ENCODE measurements at regions not wholly inside any gene's neighbourhood (a gene's known extent, or its start where the extent isn't known, plus 50 kb on each side); places are given as distances from the start of the nearest gene placed in this dataset.
"Not testable (repeated sequence)": the region's sequence is repeated elsewhere in the genome, so short reads cannot be mapped to it uniquely, and the experiment has no call there.

DNA sequence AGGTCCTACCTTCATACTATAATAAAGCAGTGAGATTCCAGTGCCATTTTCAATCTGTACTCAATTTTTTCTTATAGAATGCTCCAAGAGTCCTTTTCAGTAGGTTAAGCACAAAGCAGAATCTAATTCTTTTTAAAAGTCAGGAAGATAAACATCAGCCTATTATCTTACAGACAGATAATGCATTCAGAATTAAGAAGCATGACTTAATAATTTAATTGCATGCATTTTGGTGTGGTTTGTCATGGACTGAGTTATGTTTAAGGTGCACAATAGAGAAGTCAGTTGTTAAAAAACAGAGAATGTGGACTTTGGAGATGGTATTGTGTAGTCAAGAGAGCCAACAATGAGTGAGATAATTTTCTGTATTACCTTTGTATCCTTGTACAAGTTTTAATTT, 1656.3 kb upstream of the LRRTM3 start:
- TF ChIP-seq, protein P1, sequence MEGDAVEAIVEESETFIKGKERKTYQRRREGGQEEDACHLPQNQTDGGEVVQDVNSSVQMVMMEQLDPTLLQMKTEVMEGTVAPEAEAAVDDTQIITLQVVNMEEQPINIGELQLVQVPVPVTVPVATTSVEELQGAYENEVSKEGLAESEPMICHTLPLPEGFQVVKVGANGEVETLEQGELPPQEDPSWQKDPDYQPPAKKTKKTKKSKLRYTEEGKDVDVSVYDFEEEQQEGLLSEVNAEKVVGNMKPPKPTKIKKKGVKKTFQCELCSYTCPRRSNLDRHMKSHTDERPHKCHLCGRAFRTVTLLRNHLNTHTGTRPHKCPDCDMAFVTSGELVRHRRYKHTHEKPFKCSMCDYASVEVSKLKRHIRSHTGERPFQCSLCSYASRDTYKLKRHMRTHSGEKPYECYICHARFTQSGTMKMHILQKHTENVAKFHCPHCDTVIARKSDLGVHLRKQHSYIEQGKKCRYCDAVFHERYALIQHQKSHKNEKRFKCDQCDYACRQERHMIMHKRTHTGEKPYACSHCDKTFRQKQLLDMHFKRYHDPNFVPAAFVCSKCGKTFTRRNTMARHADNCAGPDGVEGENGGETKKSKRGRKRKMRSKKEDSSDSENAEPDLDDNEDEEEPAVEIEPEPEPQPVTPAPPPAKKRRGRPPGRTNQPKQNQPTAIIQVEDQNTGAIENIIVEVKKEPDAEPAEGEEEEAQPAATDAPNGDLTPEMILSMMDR (IDR thresholded peaks at IDR 0.05) = not testable (repeated sequence)
- TF ChIP-seq POLR2AphosphoS5, POLR2A (IDR thresholded peaks at IDR 0.05): not testable (repeated sequence)
